PC-9 (cell line): ENCODE measurements at regions not wholly inside any gene's neighbourhood (a gene's known extent, or its start where the extent isn't known, plus 50 kb on each side); places are given as distances from the start of the nearest gene placed in this dataset.

Source experiments
- EZH2 ChIP-seq: fragments of 200-600 bp; sonication (generic); IDR thresholded peaks from 2 replicates; pipeline ENCODE4 v1.8.0; 2017; ENCODE audit warnings: antibody characterized with exemption, low read depth
- TF ChIP-seq, protein P1 (sequence below): fragments of 200-600 bp; sonication (generic); conservative IDR thresholded peaks from 2 replicates; pipeline ENCODE4 v1.6.1; 2017; ENCODE audit warnings: mixed run types, antibody characterized with exemption, mild to moderate bottlenecking, moderate library complexity

DNA sequence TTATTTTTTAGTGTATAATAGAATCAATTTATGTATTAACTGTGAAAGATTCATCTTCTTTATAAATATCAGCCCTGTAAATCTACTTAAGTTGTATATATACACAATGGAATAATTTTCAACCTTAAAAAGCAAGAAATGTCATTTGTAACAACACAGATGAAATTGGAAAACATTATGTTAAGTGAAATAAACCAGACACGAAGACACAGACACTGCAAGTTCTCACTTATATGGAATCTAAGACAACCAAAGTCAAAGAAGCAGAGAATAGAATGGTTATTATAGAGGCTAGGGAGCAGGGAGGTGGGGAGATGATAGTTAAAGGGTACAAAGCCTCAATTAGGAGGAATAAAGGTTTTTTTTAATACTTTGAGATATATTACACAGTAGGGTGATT, 1404.4 kb downstream of the HACE1 start:
- TF ChIP-seq, protein P1, sequence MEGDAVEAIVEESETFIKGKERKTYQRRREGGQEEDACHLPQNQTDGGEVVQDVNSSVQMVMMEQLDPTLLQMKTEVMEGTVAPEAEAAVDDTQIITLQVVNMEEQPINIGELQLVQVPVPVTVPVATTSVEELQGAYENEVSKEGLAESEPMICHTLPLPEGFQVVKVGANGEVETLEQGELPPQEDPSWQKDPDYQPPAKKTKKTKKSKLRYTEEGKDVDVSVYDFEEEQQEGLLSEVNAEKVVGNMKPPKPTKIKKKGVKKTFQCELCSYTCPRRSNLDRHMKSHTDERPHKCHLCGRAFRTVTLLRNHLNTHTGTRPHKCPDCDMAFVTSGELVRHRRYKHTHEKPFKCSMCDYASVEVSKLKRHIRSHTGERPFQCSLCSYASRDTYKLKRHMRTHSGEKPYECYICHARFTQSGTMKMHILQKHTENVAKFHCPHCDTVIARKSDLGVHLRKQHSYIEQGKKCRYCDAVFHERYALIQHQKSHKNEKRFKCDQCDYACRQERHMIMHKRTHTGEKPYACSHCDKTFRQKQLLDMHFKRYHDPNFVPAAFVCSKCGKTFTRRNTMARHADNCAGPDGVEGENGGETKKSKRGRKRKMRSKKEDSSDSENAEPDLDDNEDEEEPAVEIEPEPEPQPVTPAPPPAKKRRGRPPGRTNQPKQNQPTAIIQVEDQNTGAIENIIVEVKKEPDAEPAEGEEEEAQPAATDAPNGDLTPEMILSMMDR, result no peak
- no peak for TF ChIP-seq EZH2
